Suprapubic skin (tissue), 4 donors: ENCODE measurements at regions not wholly inside any gene's neighbourhood (a gene's known extent, or its start where the extent isn't known, plus 50 kb on each side); places are given as distances from the start of the nearest gene placed in this dataset.

Experiments
- DNase-seq, 2 donors: peaks; one replicate each; pipeline ENCODE4 v3.0.0-alpha.2; 2019; ENCODE audit warnings: low spot score in 2 of 2
- H3K27ac ChIP-seq: fragments of 200-600 bp; sonication (generic); one replicate; pipeline ENCODE4 v1.5.1; 2019
- H3K27me3 ChIP-seq: fragments of 200-600 bp; sonication (generic); one replicate; pipeline ENCODE4 v1.5.1; 2019
- H3K36me3 ChIP-seq: fragments of 200-600 bp; sonication (generic); one replicate; pipeline ENCODE4 v1.5.1; 2019
- H3K4me1 ChIP-seq: fragments of 200-600 bp; sonication (generic); one replicate; pipeline ENCODE4 v1.5.1; 2019
- H3K4me3 ChIP-seq: fragments of 200-600 bp; sonication (generic); one replicate; pipeline ENCODE4 v1.5.1; 2019; ENCODE audit warnings: mild to moderate bottlenecking
- H3K9me3 ChIP-seq: fragments of 200-600 bp; sonication (generic); one replicate; pipeline ENCODE4 v1.5.1; 2019
- EP300 ChIP-seq: sonication (generic); formaldehyde crosslinking; IDR thresholded peaks from one replicate; pipeline ENCODE4 v1.6.1; 2017; ENCODE audit warnings: antibody characterized with exemption
- POLR2A ChIP-seq, 2 donors: fragments of 450-650 bp; IDR thresholded peaks; one replicate each; pipeline ENCODE4 v1.6.1; 2017; ENCODE audit warnings: antibody characterized with exemption in 2 of 2, mild to moderate bottlenecking in 2 of 2, moderate library complexity in 2 of 2
- POLR2AphosphoS5 ChIP-seq, 3 donors: sonication (generic); formaldehyde crosslinking; IDR thresholded peaks; one replicate each; pipeline ENCODE4 v1.6.1; 2017; ENCODE audit warnings: antibody characterized with exemption in 3 of 3
- WGBS: methylation state at CpG from one replicate; pipeline ENCODE4 v1.1.5; 2018; 5-methylcytosine and 5-hydroxymethylcytosine counted together
- TF ChIP-seq, protein P1 (sequence below), 2 donors: fragments of 200-600 bp in 1 of 2; fragments of 450-650 bp in 1 of 2; sonication (generic) in 1 of 2; IDR thresholded peaks; one replicate each; pipeline ENCODE4 v1.5.1; 2016 to 2019; ENCODE audit warnings: antibody characterized with exemption in 2 of 2, mild to moderate bottlenecking in 1 of 2, moderate library complexity in 1 of 2

DNA sequence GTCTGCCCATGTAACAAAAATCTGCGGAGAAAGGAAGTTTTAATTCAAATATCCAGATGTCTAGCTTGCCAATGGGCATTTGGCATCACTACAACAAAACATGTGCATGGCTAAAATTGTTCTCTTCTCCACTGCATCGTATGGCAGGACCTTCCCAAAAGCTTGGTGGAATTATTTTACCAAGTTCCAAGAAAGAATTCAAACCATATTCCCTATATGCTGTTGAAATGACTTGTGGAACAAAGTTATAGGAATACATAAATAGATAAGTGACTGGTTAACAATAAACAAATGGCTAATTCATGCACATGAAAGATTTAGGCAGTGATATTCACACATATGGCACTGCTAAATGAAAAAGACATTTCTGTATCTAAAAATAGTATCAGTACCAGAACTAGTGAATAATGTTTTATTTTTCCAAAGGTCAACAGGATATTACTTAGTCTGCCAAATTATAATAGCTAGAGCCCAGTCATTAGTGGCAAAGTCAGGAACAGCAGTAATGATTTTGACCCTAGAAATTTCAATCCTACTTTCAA is 425.4 kb upstream of the VRK2 start:
- no peak for TF ChIP-seq EP300
- TF ChIP-seq, protein P1, sequence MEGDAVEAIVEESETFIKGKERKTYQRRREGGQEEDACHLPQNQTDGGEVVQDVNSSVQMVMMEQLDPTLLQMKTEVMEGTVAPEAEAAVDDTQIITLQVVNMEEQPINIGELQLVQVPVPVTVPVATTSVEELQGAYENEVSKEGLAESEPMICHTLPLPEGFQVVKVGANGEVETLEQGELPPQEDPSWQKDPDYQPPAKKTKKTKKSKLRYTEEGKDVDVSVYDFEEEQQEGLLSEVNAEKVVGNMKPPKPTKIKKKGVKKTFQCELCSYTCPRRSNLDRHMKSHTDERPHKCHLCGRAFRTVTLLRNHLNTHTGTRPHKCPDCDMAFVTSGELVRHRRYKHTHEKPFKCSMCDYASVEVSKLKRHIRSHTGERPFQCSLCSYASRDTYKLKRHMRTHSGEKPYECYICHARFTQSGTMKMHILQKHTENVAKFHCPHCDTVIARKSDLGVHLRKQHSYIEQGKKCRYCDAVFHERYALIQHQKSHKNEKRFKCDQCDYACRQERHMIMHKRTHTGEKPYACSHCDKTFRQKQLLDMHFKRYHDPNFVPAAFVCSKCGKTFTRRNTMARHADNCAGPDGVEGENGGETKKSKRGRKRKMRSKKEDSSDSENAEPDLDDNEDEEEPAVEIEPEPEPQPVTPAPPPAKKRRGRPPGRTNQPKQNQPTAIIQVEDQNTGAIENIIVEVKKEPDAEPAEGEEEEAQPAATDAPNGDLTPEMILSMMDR (IDR thresholded peaks at IDR 0.05) = no peak
- TF ChIP-seq POLR2AphosphoS5 (IDR thresholded peaks at IDR 0.05) = no peak
- no peak for TF ChIP-seq POLR2A (IDR thresholded peaks at IDR 0.05)
- WGBS = 45% methylated on average over 2 of the region's 2 CpGs
- Histone ChIP-seq H3K9me3 (no peaks in the 10 kb centered on the region), H3K4me3 (no peak overlapping the region), H3K4me1 (no peaks in the 10 kb centered on the region), H3K36me3 (no peaks in the 10 kb centered on the region), H3K27me3 (no peaks in the 10 kb centered on the region), H3K27ac (no peak overlapping the region)
- DNase-seq = no peak

DNA sequence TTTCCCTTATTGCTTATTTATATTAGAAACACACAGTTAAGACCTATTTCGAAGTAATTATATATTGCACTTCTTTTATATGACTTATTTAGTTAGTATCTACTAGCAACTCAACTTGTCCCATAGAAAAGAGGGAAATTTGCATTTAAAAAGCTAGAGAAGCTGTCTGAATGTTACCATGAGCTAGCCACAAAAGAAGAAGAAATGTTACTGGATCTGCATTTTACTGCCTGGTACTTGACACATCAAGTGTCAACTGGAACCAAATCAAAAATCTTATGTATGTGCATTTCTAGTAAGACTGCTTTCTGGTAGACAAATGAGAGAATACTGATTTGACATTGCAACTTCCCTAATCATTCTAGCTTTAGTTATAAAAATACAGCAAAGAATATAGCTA is 424.6 kb upstream of the VRK2 start:
- DNase-seq = no peak
- WGBS = 63% methylated on average over 1 of the region's 1 CpG
- TF ChIP-seq POLR2AphosphoS5 (IDR thresholded peaks at IDR 0.05) (no peak), EP300 (no peak), POLR2A (IDR thresholded peaks at IDR 0.05) (no peak)
- TF ChIP-seq, protein P1 (IDR thresholded peaks at IDR 0.05) = no peak
- Histone ChIP-seq H3K4me1 (no peaks in the 10 kb centered on the region), H3K36me3 (no peaks in the 10 kb centered on the region), H3K27ac (no peak overlapping the region), H3K27me3 (no peaks in the 10 kb centered on the region), H3K4me3 (no peak overlapping the region), H3K9me3 (no peaks in the 10 kb centered on the region)

DNA sequence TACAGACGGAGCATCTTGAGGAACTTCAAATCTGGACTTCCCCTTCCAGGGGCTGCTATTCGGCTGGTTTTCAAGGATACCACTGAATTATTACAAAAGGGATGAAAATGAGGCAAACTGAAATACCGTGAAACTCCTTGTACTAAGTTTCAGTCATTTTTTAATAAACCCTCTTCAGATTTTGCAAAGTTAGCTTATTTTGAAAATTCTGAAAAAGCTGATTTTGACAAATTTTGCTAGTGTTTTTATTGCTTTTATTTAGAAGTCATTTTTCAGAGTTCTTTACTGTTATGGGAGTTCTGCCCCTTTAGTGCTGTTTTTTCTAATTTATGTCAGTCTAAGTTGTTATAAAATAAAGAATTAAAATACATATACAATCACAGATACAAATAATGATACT is 390.4 kb upstream of the VRK2 start:
- Histone ChIP-seq H3K27ac (no peak overlapping the region), H3K4me1 (no peaks in the 10 kb centered on the region), H3K36me3 (no peaks in the 10 kb centered on the region), H3K9me3 (no peaks in the 10 kb centered on the region), H3K4me3 (no peak overlapping the region), H3K27me3 (no peaks in the 10 kb centered on the region)
- no peak for TF ChIP-seq POLR2A (IDR thresholded peaks at IDR 0.05)
- TF ChIP-seq, protein P1 (IDR thresholded peaks at IDR 0.05) = no peak
- no peak for TF ChIP-seq EP300
- TF ChIP-seq POLR2AphosphoS5 (IDR thresholded peaks at IDR 0.05) = no peak
- no peak for DNase-seq
- WGBS = 90% methylated on average over 3 of the region's 3 CpGs

DNA sequence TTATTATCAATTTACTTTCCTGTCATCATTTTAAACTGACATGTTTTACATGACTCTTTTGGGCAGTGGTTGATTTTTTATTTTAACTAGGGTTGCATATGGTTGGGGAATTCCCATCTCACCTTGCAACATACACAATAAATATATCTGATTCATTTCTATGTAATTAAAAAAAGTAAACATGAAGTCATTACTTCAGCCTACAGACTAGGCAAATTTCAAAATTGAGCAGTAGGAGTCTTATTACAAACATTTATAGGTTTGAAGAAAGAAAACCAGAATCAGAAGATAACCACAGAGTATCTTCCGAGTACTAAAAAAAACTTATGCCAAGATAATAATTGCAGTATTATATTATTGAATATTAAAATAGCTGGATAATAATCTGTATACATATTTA is 377.0 kb upstream of the VRK2 start:
- no peak for DNase-seq
- H3K36me3 ChIP-seq = no peaks in the 10 kb centered on the region
- TF ChIP-seq POLR2AphosphoS5 (IDR thresholded peaks at IDR 0.05) = no peak
- no peak for TF ChIP-seq EP300
- TF ChIP-seq, protein P1 (IDR thresholded peaks at IDR 0.05) = no peak
- no peak for TF ChIP-seq POLR2A (IDR thresholded peaks at IDR 0.05)
- 85% methylated on average over 1 of the region's 1 CpG for WGBS
- no peaks in the 10 kb centered on the region for H3K4me1 ChIP-seq
- no peaks in the 10 kb centered on the region for H3K27me3 ChIP-seq
- H3K4me3 ChIP-seq = no peak overlapping the region
- no peak overlapping the region for H3K27ac ChIP-seq
- no peaks in the 10 kb centered on the region for H3K9me3 ChIP-seq

DNA sequence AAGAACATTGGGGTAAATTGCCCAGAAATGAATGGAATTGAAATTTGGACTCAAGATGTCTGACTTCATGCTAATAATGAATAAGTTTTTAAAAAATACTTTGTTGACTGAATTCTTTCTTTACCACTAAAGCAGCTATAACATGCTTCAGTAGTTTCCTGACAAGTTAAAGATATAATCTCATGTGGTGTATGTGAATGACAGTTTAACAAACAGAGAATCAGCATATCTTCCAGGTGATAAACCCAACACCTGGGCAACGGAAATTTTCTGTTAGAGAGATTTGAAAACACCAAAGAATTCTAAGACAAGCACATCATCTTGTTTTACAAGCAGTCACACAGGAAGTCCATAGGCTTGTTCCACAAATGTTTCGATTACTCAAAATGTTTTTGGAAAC is 372.6 kb upstream of the VRK2 start:
- Histone ChIP-seq H3K36me3 (no peaks in the 10 kb centered on the region), H3K4me3 (no peak overlapping the region), H3K4me1 (no peaks in the 10 kb centered on the region), H3K27ac (no peak overlapping the region), H3K9me3 (no peaks in the 10 kb centered on the region), H3K27me3 (no peaks in the 10 kb centered on the region)
- TF ChIP-seq EP300 (no peak), POLR2A (IDR thresholded peaks at IDR 0.05) (no peak), POLR2AphosphoS5 (IDR thresholded peaks at IDR 0.05) (no peak)
- TF ChIP-seq, protein P1 (IDR thresholded peaks at IDR 0.05) = no peak
- WGBS = 30% methylated on average over 2 of the region's 2 CpGs
- DNase-seq = no peak
